ENCODE measurements at regions not wholly inside any gene's neighbourhood (a gene's known extent, or its start where the extent isn't known, plus 50 kb on each side); places are given as distances from the start of the nearest gene placed in this dataset.
"Not testable (repeated sequence)": the region's sequence is repeated elsewhere in the genome, so short reads cannot be mapped to it uniquely, and the experiment has no call there.

DNA sequence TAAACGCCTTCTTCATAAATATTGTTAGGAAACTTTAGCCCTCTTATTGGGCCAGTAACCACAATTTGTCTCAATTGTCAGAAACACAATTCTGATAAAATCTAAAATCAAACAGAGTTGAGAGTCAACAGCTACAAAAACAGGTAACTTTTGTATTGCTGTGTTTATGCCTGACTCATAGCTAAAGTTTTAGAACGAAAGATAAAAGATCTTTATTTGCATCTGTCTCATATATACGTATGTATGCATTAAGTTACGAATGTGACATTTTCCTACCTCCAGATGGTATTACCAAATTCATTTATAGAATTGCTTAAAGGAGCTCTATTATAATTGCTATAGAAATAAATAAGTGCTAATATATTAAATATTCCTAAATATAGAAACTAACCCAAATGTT, 887.9 kb upstream of the NDST4 start:
- DNase-seq = no peak

DNA sequence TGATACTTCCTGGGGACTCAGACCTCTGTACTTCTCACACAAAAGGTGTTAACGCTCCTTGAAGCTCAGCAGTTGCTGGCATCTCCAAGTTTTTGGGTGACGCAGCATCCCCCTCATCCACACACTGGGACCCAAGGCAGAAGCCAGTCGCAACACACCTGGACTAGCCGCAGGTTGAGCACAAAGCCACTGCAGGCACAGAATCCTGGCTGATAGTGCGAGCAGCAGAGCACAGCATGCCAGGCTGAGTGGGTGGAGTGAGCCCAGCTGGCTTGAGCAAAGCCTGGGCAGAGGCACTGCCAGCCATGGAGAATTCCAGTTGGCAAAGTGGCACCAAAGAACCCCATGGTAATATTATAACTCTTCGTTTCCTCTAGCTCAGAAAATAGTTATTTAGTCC, 873.2 kb upstream of the NDST4 start:
- no peak for DNase-seq

DNA sequence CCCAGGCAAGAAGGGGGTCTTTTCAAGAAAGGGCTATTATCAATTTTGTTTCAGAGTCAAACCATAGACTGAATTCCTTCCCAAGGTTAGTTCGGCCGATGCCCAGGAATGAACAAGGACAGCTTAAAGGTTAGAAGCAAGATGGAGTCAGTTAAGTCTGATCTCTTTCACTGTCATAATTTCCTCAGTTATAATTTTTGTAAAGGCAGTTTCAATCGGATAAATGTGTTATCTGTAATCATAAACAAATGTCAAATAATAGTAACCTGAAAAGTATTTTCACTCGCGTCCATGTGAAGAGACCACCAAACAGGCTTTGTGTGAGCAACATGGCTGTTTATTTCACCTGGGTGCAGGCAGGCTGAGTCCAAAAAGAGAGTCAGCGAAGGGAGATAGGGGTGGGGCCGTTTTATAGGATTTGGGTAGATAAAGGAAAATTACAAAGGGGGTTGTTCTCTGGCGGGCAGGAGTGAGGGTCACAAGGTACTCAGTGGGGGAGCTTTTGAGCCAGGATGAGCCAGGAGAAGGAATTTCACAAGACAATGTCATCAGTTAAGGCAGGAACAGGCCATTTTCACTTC, 862.1 kb upstream of the NDST4 start:
- DNase-seq = not testable (repeated sequence)

DNA sequence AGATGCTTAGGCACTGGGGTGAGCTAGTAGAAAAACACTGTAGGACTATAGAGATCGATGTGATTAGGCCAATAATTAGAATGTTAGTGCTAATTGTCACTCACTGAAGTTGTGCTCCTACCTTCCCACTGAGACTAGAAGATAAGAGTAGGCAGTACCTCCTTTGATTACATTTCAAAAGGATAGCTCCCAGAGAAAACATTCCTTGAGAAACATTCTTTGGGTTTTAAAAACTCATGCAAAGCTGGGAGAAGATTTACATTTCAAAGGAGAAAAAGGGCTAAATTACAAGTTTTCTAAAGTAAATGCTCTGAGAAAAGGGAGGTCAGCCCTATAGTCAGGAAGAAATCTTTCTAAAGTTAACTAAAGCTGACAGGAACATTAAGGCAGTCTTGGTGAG, 860.3 kb upstream of the NDST4 start:
- no peak for DNase-seq

DNA sequence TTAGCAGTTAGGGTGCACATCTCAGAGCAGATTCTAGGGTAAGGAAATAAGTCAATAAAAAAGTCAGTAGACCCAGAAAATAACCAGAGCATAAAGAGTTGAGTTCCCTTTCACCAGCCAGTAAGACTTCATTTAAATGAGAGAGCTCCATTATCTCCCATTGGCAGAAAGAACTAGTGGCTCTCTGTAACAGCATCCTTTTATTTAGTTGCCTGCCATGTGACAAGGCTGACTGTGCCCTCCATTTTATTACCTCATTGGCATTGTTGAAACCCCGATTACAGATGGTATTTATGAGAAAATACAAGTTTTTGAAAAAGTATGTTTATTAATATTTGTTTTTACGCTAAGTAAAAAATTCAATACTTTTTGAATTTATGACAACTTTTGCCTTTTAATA, 859.5 kb upstream of the NDST4 start:
- no peak for DNase-seq

DNA sequence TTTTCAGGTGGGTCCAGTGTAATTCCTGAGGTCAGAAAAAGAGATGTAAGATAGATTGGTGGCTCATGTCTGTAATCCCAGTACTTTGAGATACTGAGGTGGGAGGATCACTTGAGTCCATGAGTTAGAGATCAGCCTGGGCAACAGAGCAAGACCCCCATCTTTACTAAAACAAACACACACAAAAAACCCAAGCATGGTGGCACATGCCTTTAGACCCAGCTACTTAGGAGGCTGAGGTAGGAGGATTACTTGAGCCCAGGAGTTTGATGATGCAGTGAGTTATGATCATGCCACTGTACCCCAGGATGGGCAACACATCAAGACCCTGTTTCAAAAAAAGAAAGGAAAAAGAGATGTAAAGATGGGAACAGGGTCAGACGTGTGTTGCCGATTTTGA, 857.4 kb upstream of the NDST4 start:
- DNase-seq = no peak

DNA sequence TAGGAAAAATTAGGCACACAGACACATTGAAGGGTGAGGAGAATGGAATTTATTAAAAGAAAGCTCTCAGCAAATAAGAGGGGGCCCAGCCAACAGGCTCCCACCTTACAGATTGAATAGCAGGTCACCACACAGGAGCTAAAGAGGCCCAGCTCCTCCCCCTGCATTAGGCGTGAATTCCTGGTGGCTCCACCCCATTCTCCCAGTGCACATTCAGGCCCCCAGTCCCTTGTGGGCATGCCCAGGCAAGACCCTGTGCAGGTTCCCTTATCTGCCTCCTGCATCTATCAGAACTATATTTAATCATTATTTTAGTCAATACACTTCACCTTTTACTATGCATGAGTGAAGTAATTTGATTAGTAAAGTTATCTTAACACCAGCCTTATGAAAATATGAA, 856.3 kb upstream of the NDST4 start:
- no peak for DNase-seq

DNA sequence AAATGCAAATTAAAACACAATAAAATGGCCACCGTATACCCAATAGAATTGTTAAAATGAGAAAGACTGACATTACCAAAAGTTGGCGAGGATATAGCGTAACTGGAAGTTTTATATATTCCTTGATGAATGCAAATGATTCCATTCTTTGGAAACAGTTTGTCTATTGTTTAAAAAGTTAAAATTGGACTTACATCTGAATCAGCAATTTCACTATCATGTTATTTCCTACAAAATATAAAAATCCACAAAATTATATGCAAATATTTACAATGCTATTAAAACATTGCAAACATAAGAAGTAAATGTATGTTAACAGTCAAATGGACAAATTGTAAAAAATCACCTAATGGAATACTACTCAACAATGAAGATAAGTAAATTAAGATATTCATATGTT, 852.2 kb upstream of the NDST4 start:
- no peak for DNase-seq

DNA sequence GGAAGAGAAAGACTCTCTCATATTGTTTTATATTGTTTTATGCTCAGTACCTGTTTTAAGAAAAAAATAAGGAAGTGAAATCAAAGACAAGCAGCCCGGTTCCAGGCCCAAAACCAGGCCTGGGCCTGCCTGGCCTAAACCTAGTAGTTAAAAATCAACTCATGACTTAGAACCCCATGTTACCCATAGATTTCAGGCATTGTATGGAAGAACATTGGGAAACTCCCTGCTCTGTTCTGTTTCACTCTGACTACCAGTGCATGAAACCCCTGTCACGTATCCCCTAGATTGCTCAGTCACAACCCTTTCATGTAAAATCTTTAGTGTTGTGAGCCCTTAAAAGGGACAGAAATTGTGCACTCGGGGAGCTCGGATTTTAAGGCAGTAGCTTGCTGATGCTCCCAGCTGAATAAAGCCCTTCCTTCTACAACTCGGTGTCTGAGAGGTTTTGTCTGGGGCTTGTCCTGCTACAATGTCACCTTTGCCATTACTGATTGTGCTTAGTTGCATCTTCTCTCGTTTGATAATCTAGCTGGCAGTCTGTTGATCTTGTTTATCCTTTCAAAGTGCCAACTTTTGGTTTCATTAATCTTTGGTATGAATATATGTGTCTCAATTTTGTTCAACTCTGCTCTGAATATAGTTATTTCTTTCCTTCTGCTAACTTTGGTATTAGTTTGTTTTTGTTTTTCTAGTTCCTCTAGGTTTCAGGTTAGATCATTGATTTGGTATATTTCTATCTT, 842.8 kb upstream of the NDST4 start:
- not testable (repeated sequence) for DNase-seq

DNA sequence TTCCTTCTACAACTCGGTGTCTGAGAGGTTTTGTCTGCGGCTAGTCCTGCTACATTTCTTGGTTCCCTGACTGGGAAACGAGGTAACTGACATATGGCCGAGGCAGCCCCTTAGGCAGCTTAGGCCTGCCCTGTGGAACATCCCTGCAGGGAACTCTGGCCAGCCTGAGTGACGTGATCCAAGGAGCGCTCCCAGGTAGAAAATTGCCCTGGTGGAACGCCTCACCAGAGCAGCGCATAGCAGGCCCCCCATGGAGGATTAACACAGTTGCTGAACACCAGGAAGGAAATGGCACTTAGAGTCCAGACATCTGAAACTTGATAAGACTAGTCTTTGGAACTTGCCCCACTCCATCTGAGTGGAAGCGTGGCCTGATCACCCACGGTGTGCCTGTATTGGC, 837.4 kb upstream of the NDST4 start:
- no peak for DNase-seq

DNA sequence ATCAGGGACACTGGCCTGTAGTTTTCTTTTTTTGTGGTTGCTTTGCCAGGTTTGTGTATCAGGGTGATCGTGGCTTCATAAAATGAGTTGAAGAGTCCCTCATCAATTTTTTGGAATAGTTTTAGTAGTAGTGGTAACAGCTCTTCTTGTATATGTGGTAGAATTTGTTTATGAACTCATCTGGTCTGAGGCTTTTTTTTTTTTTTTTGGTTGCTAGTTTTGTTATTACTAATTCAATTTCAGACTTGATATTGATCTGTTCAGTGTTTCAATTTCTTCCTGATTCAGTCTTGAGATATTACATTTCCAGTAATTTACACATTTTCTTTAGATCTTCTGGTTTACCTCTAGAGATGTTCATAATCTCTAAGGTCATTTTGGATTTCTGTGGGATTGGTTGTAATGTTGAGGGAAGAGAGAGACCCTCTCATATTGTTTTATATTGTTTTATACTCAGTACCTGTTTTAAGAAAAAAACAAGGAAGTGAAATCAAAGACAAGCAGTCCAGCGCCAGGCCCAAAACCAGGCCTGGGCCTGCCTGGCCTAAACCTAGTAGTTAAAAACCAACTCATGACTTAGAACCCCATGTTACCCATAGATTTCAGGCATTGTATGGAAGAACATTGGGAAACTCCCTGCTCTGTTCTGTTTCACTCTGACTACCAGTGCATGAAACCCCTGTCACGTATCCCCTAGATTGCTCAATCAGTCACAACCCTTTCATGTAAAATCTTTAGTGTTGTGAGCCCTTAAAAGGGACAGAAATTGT, 836.7 kb upstream of the NDST4 start:
- not testable (repeated sequence) for DNase-seq

DNA sequence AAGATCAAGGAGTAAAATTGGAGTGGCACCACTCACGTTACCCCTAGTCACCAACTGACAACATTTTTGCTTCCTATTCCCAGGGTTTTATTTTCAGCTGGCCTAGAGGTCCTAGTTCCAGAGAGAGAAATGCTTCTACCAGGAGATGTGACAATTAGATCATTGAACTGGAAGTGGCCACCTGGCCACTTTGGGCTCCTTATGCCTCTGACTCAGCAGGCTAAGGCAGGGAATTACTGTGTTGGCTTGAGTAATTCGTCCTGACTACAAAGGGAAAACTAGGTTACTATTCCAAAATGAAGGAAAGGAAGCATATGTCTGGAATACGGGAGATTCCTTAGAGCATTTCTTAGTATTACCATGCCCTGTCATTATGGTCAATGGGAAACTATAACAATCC, 831.6 kb upstream of the NDST4 start:
- no peak for DNase-seq

DNA sequence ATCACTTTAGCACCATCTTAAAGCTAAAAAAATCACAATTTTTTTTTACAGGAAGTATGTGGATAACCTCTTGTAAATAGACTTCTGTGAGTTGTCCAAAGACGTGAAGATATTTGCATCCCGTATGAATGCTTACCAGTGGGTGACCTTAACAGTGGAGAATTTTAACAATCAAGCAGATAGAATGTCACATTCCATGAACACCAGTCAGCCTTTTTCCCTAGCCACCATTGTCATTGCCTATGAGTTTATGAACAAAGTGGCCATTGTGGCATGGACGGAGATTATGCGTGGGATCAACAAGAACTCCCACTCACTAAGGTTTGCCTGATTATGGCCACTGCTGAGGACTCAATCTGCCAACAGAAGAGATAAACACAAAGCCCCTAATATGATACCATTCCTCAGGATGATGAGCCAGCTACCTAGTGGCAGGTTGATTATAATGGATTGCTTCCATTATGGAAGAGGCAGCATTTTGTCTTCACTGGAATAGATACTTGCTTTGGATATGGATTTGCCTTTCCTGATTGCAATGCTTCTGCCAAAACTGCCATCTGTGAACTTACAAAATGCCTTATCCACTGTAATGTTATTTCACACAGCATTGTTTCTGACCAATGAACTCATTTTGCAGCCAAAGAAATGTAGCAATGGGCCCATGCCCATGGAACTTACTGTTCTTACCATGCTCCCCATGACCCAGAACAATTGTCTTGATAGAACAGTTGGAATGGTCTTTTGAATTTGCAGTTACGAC, 830.9 kb upstream of the NDST4 start:
- no peak for DNase-seq

DNA sequence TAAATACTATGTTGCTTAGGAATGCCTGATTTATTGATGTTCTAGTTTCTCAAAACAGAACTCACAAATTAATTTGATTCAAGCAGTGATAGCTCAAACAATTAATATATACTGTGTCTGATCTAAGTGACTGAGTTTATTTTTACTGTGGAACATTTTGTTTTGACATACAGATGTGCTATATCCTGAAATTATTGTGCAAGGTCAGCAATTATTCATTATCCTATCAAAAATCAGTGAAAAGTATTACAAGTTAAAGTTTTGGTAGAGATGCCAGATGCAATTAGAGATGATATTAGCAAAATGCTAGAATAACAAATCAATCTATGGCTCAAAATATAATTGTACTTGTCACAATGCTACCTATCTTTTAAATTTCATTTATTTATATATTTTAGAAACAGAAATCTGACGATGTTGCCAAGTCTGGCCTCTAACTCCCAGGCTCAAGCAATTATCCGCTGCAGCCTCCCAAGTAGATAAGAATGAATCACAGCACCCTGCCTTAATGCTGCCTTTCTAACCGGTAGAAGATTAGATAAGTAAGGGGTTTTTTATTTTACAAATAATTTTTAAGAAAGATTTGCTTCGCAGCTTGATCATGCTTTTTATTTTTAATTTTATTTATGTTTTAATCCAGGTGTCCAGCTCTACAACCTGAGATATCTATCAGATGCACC, 825.5 kb upstream of the NDST4 start:
- no peak for DNase-seq

DNA sequence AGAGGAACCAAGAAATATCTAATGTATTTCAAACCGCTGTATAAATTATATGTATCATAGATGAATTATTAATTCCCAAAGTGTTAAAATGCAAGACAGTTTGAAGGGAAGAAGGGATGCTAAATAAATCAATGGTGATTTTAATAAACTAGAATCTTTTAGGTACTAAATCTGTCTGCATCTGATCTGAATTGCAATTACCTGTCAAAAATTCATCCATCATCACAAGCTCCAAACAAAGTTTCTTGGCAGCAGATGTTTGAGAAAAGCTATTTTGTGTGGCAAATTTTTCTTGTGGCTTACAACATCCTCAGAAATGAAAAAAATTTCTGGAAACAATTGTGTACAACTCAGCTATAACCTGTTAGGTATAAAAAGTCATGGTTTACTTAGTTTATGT, 816.0 kb upstream of the NDST4 start:
- no peak for DNase-seq

DNA sequence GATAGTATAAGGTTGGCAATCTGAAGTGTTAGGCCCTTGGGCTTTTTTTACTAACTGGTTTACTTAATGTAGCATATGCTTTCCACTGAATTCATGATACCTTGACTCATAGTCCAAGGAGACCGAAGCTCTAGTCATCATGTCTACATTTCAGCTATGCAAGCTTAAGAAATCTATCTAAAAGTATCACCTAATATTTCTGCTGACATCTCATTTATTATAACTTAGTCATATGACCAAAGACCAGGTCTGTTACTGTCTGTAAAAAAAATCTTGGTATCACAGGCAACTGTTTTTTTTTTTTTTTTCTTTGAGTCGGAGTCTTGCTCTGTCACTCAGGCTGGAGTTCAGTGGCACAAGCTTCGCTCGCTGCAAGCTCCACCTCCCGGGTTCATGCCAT, 814.0 kb upstream of the NDST4 start:
- DNase-seq = no peak

DNA sequence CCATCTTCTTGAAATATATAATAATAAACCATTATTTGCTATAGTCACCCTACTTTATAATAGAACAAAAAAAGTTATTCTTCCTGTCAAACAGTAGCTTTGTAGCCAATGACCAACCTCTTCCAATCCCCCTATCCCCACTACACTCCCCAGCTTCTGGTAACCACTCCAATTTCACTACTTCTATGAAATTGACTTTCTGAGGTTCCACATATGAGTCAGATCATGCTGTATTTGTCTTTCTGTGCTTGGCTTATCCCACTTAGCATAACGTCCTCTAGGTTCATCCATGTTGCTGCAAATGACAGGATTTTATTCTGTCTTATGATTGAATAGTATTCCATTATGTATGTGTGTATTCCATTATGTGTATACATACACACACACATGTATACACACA, 809.7 kb upstream of the NDST4 start:
- no peak for DNase-seq

DNA sequence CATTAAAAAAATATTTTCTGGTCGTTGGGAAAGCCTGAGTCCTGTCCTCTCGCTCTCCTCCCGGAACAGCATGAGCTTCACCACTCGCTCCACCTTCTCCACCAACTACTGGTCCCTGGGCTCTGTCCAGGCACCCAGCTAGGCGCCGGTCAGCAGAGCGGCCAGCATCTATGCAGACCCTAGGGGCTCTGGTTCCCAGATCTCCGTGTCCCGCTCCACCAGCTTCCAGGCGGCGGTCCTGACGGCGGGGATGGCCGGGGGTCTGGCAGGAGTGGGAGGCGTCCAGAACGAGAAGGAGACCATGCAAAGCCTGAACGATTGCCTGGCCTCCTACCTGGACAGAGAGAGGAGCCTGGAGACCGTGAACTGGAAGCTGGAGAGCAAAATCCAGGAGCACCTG, 807.2 kb upstream of the NDST4 start:
- DNase-seq = no peak

DNA sequence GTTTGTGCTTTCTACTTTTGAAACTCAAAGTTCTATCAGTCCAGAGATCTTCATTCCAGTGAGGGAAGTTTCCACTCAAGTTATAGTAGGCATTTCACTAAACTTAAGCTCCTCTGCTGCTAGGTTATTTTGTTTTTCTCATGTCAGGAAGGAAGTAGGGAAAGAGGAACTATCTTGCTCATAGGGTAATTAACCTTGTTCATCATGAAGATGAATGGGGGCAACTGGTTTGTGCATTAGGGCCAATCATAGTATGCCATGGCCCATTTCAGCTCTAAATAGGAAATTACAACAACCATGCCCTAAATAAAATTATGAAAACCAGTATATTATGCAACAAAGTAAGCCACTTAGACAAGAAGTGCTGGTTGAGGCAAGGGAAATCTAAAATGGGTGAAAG, 804.7 kb upstream of the NDST4 start:
- no peak for DNase-seq

DNA sequence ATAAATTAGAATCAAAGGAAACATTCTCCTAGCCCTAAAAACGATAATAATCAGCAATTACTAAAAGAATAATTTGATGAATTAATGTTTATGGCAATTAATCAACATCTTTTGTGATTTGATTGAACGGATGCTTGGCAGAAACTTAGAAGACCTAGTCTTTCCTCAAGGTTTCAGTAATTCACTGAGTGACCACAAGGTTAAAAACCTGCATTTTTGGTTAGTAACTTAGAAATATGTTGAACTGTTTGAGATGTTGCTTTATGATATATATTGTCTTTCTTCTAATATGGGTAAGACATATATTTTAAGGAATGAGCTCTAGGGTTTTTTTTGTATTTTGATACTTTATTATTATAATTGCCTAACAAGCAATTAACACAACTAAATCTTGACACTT, 793.0 kb upstream of the NDST4 start:
- no peak for DNase-seq

DNA sequence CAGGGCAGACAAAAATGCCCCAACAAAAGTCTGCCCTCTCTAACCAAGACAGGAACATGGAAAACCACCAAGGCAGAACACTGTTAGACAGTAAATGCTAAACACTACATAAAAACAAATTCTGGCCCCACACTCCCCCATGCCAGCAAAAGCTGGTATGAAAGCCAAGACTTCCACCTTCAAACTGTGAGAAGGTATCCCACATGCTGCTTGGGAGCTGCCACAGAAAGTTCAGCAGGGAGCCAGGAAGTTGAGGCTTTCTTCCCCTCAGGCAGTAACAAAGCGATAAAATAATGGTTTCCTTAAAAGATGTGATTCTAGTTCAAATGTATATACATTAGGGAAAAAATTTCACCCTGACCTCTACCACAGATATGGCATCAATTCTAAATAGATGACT, 770.4 kb upstream of the NDST4 start:
- DNase-seq = no peak

DNA sequence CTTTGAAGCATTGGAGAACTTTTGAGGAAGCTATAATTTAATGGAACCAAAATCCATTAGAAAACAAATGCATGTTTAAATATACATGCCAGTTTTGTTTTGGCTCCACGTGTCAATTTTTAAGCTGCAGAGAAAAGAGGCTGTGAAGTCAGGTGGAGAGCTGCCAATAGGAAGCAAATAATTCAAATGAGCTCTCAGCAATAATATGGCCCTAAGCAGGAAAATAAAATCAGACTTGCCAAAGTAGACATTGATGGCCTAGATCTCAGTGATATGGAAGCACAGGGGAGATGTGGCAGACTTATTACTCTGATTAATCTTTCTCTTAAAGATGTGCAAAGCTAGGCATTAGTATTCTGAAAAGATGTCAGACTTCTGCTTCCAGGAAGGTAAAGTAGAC, 769.8 kb upstream of the NDST4 start:
- no peak for DNase-seq

DNA sequence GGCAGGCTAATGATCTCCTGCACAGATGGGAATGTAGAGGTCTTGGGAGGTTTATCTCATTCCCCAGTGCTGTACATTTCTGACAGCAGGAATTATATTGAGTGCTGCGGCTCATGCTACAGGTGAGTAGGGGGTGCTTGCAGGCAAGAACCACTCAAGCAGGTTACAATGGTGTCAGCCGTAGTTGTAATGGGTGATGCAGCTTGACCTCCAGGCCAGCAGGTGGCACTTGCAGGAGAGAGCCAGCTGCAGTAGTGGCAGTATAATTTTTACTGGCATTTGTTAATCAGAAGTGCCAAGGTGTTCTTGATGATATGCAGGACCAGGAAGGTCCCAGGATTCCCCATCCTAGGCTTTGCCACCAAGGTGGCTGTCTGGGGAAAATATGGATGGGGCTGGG, 759.6 kb upstream of the NDST4 start:
- DNase-seq = no peak
